NCI-H2107 (cell line): ENCODE measurements at regions not wholly inside any gene's neighbourhood (a gene's known extent, or its start where the extent isn't known, plus 50 kb on each side); places are given as distances from the start of the nearest gene placed in this dataset.

Experiments
- DNase-seq: peaks from one replicate; lab custom pipeline; 2025; lab: John Stamatoyannopoulos, UW

GRCh38 chr13:34886987-34887386 lies 55.1 kb upstream of the NBEA start:
- no peak for DNase-seq
